GM18870 (cell line): ENCODE measurements at regions not wholly inside any gene's neighbourhood (a gene's known extent, or its start where the extent isn't known, plus 50 kb on each side); places are given as distances from the start of the nearest gene placed in this dataset.
"Not testable (repeated sequence)": the region's sequence is repeated elsewhere in the genome, so short reads cannot be mapped to it uniquely, and the experiment has no call there.

ENCODE experiments used
- ATAC-seq: cut with Tn5 transposase; IDR thresholded peaks from one replicate; pipeline ENCODE4 v1.9.1; 2021; ENCODE audit warnings: moderate library complexity; ENCODE audit not compliant: unreplicated experiment

DNA sequence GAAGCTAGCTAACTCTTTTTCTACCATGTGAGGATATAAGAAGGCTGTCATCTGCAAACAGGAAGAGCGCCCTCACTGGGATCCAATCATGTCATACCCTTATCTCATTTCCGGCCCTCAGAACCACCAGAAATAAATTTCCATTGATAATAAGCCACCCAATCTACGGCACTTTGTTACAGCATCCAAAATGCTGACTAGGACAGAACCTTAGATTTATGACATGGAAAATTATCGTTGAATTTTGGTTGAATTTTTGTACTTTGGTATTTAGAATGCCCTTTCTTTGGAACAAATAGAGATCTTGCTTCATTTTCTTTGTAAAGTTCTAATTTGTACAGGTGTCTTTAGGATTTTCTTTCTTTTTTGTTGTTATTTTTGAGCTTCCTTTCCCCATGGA lies 53.3 kb upstream of the CYLC2 start:
- ATAC-seq: no peak

DNA sequence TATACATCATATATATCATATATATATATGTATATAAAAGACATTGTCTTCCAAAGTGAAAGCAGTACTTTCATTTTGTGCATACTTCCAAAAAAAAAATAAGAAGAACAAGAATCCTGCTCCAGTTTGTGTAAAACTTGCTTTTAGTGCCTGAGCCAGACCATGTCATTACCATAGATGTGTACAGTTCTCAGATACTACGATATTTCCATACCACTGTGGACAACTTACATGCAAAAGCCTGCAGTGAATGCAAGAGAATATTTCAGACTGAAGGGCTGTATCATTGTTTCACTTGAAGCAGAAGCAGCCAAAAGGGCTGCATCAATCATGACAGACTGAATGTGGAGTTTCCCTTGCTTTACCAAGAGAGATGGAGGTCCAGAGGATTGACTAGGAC lies 72.6 kb upstream of the CYLC2 start:
- no peak for ATAC-seq

DNA sequence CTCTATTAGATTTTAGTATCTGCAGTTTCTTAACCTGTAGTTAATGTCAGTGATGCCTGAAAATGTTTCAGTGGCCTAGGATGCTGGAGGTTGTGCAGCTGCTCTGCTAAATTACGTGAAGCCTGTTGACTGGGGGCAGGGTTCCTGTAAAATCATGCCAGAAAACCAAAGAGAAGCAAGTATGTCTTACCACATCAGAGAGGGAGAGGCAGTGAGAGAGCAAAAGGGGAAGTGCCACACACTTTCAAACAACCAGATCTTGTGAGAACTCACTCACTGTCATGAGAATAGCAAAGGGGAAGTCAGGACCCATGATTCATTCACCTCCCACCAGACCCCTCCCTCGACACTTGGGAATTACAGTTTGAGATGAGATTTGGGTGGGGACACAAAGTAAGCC lies 83.9 kb upstream of the CYLC2 start:
- no peak for ATAC-seq

DNA sequence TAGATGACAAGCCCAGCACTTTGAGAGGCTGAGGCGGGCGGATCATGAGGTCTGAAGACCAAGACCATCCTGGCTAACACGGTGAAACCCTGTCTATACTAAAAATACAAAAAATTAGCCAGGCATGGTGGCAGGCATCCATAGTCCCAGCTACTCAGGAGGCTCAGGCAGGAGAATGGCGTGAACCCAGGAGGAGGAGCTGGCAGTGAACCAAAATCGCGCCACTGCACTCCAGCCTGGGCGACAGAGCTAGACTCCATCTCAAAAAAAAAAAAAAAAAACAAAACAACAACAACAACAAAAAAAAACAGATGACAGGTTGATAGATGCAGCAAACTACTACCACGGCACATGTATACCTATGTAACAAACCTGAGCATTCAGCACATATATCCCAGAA lies 89.3 kb upstream of the CYLC2 start:
- not testable (repeated sequence) for ATAC-seq

DNA sequence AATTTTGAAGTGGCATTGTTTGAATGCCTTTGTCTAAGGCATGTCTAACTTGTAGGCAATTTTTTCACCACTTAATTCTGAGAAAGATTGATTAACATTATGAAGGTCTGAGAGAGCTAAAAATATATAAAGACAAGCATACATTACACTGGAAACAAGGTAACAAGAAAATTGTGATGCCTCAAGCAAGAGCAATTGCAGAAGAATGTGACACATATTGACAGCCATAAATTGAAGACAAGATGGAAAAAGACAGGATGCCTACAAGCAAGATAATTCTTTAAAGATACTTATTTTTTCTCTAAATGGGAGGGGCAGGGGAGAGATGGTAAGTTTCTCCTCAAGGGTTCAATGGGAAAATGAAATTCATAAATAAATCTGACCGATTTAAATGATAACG lies 103.1 kb upstream of the CYLC2 start:
- no peak for ATAC-seq

DNA sequence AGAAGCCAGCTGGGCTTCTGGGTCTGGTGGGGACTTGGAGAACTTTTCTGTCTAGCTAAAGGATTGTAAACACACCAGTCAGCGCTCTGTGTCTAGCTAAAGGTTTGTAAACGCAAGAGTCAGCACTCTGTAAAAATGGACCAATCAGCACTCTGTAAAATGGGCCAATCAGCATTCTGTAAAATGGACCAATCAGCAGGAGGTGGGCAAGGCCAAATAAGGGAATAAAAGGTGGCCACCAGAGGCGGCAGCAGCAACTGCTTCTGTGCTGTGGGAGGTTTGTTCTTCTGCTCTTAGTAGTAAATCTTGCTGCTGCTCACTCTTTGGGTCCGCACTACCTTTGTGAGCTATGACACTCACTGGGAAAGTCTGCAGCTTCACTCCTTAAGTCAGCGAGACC lies 106.4 kb upstream of the CYLC2 start:
- ATAC-seq: not testable (repeated sequence)

DNA sequence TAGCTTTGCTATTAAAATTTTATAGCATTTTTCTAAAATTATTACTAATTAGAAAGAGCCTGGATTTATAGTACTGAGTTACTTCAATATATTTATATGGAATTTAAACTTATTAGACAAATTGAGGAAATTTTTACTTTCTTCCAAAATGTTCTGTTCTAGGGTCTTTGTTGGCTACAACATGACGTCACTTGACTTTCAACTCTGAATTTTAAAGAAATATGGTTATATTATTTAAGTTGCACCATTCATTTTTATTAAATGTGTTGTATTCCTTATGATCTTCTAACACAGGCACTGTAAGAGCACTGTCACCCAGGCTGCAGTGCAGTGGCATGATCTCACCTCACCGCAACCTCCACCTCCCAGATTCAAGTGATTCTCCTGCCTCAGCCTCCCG lies 119.4 kb upstream of the CYLC2 start:
- no peak for ATAC-seq

DNA sequence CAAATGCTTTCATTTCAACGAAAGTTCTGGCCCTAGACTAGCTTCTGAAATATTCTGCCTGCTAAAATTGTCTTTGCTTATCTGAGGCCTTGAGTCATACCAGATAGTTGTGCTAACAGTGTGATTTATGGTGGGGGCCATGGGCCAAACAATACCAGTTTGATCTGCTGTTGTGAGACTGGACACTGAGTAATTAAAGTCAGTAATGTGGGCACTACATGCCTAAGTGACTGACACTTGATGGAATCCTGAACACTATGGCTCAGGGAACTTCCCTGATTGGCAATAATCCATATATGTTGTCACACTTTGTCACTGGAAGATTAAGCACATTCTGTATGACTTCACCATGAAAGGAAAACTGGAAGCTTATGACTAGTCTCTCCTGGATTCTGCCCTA lies 127.6 kb upstream of the CYLC2 start:
- ATAC-seq: no peak

DNA sequence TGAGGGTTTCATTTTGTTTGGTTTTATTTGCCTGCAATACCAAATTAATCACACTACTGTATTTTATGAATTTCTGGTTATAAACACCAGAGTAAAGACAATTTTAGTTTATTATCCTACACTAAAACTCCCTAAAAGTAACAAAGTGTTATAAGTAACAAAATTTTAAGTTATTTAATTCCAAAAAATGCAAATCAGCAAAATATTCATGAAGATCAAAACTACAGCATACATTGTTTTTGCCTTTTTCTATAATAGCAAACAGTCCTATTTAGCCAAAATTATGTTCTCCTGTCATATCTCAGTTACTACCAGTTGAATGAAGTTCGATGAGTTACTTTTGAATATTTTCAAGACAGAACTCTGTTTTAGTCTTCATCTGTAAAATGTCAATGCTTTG lies 132.7 kb upstream of the CYLC2 start:
- ATAC-seq: no peak

DNA sequence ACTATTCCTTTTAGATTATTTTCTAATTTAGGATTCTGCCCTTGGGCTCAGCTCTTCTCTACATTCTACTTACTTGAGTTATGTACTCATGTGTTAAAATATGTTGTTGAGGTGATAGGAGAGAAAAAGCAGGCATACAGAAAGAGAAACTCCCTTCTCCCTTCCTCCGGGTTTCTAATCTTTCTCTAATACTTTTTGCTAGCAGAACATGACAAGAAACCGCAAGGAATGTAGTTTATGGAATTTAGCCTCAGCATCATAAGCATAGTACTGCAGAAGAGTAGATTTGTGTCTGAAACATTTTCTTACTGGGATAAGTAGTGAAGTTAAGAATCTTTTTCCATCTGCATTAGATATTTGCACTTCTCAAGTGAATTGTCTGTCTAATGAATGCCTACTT lies 139.5 kb upstream of the CYLC2 start:
- ATAC-seq: no peak

DNA sequence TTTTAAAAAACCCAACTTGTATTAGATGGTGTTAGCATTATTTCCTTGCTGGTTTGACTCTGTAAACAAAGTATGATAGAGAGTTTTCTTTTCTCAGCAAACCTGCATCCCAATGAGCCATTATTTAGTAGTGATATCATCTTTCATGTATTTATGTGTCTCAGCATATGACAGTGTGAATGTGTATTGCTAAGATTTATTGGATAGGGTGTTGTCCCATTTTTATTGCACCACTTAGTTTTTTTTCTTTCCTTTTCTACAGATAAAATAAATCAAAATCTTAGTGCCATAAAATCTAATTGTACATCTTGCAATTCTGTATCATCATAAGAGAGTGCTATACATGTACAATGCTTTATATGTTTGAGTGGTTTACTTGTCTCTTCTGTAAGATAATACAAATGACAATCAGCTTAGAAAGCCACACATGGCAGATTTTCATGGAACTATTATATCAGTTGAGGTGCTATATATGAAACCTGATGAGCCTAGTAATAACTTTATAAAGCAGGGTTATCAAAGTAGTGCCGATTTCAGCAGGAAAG lies 149.2 kb upstream of the CYLC2 start:
- ATAC-seq: no peak

DNA sequence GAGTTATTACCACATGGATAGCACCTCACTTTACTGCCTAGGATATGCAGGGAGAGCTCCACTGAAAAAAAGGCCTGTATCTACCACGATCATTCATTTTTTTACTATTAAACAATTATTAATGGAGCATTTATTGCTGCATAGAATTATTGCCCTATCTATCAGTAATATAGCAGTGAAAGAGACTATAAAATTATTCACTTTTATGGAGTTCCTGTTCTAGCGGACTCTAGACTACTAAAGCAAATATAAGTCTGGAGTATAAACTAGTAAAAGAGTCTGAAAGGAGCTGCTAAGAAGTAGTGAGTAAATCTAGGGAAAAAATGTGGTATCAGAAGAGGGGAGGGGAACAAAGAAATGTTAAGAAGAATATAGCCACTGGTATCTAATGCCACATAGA lies 150.4 kb upstream of the CYLC2 start:
- no peak for ATAC-seq

DNA sequence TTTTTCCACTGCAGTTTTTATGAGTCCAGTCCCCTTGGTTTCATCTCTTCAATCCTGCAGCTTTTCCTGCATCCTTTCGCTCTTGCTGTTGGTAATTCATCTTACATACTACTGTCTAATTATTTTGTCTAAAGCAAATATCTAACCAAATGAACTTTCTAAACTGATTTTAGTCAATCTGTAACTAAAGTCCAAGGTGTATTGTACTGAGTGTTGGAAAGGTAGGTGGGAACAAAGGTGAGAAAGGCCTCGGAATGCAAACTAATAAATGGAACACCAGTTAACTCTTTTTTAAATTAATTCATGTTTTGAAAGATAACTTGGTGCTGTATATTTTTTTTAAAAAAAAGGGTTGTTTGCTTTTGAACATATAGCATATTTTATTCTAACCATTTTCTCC lies 152.7 kb upstream of the CYLC2 start:
- no peak for ATAC-seq

DNA sequence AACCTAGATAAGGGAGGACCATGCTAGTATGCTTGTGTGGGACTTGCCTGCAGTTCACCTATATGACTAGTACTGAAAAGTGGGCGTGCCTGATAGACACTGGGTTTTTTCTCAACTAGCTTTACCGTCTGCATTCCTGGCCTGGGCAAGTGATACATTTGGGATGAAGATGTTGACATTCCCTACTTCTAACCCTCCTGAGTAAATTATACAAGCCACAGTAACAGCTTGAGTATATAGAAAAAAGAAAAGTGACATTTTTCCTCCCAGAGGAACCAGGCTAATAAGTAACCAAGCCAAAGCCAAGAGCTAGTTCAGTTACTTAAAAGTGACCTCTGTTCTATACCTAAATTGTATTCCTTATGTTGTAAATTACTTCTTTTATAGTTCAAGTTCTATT lies 153.8 kb upstream of the CYLC2 start:
- no peak for ATAC-seq

DNA sequence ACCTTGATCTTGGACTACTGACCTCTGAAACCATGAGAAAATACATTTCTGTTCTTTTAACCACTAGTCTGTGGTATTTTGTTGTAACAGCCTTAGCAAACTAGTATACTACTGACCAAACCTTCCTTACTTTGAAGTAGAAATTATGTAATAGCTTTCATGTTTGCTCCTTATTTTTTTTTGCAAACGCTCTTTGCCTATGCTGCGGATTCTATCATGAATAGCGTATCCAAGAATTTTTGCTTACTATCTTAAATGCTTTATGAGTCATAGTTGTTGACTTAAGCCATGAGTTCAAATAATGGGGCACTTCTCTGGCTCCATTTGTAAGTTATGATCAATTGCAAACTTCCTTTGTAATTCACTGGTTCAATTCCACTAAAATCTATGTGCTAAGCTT lies 154.8 kb upstream of the CYLC2 start:
- no peak for ATAC-seq

DNA sequence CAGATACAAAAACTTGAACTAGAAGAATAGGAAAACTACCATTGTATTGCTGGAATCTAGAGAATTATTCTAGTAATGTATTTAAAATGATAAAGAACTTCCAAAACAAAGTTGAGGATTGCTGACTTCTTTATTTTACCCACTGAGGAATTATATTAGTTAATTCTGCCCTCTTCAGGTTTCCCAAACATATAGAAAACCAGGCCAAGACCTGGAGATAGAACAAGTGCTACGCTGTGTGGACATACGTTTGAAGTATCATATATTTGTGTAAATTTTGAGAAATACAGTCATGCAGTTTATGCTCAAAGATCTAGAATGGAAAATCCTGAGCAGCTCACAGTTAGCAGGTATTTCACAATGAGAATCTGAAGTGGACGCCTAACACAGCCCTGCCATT lies 162.3 kb upstream of the CYLC2 start:
- ATAC-seq: no peak

DNA sequence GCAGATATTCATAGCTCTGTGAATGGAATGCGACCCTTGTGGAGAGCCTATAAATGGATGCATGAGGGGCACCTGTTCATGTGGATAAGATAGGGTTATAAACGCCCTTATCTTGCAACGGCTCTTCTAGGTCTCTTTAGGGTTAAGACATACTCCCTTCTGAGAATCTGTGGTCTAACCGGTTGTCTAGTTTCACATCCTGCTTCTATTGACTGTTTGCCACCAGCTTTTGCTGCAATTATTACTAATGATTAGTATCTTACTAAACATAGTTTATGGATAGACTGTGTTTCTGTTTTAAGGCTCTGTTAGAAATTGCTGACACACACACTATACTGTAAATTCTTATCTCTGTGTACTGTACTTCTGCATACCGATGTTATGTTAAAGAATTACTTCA lies 198.9 kb upstream of the CYLC2 start:
- ATAC-seq: no peak

DNA sequence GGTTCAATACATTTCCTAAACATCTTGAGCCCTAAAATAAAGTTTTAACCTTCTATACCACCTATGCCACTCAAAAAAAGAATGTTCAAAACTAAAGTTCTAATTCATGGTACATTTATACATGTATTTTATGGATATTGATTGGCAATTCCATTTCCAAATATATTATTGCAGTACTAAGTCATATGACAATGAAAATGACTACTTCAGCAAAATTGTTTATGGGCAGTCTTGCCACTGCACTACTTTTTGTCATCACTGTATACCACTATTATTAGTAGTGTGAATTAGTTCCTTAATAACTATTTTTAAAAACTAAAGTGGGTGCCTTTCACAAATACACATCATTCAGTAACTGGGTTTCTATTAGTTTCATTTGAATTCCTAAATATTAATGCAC lies 199.6 kb upstream of the CYLC2 start:
- no peak for ATAC-seq

DNA sequence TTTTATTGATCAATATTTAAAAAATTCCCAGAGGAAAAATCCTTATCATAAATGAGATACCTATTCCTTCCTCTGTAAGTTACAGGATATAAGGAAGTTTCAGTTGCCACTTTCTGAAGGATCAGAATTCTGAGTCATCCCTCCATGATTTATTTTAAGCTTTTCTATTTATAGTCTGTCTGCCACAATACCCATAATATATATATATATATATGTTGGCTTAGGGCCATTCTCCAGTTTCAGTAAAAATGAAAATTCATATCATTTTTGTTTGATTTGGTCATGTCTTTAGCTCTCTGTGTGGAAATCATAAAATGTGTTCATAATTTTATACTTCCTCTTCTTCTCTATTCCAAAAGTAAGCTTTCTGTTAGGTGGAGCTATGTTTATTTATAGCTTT lies 215.8 kb upstream of the CYLC2 start:
- no peak for ATAC-seq

DNA sequence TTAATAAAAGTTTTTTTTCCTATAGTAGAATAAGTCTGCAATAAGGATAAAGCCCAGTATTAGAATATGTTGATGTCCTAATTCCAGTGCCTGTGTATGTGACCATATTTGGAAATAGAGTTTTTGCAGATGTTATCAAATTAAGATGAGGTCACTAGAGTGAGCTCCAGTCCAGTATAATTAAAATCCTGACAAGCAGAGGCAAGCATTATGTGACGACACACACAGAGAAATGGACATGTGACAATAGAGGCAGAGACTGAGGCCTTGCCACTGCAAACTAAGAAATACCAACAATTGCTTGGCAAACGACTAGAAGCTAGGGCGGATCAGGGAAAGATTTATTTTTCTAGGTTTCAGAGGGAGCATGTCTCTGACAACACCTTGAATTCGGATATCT lies 216.4 kb upstream of the CYLC2 start:
- no peak for ATAC-seq

DNA sequence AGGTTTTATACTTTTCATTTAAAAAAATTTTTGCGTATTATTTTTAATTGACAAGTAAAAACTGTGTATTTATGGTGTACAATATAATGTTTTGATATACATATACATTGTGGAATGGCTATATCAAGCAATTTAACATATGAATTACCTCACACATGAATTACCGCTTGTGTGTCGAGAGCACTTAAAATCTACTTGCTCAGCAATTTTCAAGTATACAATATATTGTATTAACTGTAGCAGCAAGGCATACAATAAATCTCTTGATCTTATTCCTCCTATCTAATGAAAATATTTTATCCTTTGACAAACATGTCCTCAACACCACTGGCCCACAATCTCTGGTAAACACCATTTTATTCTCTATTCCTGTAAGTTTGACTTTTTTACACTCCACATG lies 224.4 kb upstream of the CYLC2 start:
- no peak for ATAC-seq

DNA sequence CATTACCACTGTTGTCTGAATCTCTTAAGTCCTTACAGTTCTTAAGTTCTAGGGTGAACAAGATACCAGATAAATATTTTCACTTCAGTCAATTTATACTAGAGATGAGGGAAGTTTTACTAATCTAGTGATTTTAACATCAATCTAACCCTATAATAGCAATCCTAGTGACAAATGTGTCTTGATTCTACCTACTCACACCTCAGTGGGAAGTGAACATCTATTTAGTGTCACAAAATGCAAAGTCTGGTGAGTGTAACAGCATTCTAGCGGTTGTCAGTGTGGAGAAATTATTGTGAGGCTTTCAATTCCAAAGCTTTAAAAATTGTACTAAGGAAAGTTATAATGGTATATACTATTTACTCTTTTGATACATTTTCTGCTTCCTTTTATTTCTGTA lies 225.8 kb upstream of the CYLC2 start:
- no peak for ATAC-seq

DNA sequence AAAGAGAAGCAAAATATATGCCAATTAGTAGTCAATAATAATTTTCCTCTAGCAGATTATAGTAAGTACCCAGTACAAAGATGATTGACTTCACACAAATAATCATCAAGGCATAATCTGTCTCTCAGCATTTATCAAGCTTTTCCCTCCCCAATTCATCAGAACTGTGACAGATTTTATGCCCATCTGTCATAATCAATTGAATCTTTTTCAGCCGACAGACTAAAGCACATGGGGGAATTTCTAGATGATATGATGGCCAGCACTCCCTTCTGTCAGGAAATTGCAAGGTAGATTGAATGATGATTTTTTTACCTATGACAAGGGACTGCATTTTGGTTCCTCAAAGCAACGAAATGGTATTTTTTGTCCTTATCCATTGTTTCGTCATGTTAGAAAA lies 227.1 kb upstream of the CYLC2 start:
- ATAC-seq: no peak

DNA sequence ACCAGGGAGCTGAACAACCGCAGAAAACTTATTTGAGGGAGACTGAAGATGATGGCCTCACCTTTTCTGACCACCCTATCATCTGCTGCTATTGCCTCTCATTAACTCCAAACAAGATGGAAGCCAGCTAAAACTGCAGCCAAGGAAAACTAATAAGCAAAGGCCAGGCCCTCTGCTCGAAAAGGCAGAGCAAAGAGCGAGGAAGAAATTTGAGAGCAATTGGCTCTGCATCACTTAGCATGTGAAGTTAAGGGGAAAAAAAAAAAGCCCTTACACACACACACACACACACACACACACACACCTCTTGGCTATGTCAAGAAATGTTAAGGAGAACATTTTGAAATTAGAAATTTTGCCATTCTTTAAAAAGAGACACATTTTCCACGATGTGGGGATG lies 228.1 kb upstream of the CYLC2 start:
- no peak for ATAC-seq
